ENCODE measurements at regions not wholly inside any gene's neighbourhood (a gene's known extent, or its start where the extent isn't known, plus 50 kb on each side); places are given as distances from the start of the nearest gene placed in this dataset.

GRCh38 chr3:21043139-21043538, 707.9 kb downstream of the ZNF385D start (continued):
- TF ChIP-seq EHF (CRISPR knock-in tag; IDR thresholded peaks at IDR 0.05) (no peak), MAFK (IDR thresholded peaks at IDR 0.05; ENCODE audit: partially characterized antibody) (no peak)

GRCh38 chr3:21042184-21042583, 708.8 kb downstream of the ZNF385D start:
- no peak overlapping the region for H3K27ac ChIP-seq
- ATAC-seq, result no peak
- WGBS (ENCODE audit: missing lambda C conversion rate), result 28% methylated on average over 9 of the region's 9 CpGs
- ChIA-PET POLR2A (no interaction called here), CTCF (no interaction called here)
- H3K4me3 ChIP-seq, result no peak overlapping the region
- no peaks in the 10 kb centered on the region for H3K4me1 ChIP-seq
- TF ChIP-seq CBX8 (IDR thresholded peaks at IDR 0.05) (no peak), POLR2A (IDR thresholded peaks at IDR 0.05; ENCODE audit: low read length) (no peak), NR3C1 (IDR thresholded peaks at IDR 0.05) (no peak), NFE2L2 (conservative IDR thresholded peaks at IDR 0.05; ENCODE audit: low read length) (no peak), GATA3 (IDR thresholded peaks at IDR 0.05; ENCODE audit: borderline replicate concordance) (no peak), ZSCAN20 (CRISPR knock-in tag; IDR thresholded peaks at IDR 0.05) (no peak), CBX2 (IDR thresholded peaks at IDR 0.05; ENCODE audit: borderline replicate concordance, low read depth) (no peak), REST (IDR thresholded peaks at IDR 0.05) (no peak), BHLHE40 (IDR thresholded peaks at IDR 0.05; ENCODE audit: low read depth, low read length) (no peak), HMGXB4 (CRISPR knock-in tag; IDR thresholded peaks at IDR 0.05; ENCODE audit: borderline replicate concordance) (no peak), SMC3 (IDR thresholded peaks at IDR 0.05) (no peak), HDAC2 (IDR thresholded peaks at IDR 0.05) (no peak), ZFP36 (IDR thresholded peaks at IDR 0.05; ENCODE audit: borderline replicate concordance, partially characterized antibody) (no peak), CHD2 (IDR thresholded peaks at IDR 0.05; ENCODE audit: low read length, partially characterized antibody) (no peak), FOXS1 (CRISPR knock-in tag; IDR thresholded peaks at IDR 0.05) (no peak), PBX3 (IDR thresholded peaks at IDR 0.05) (no peak)
- H3K4me2 ChIP-seq, result no peak overlapping the region
- no peak for DNase-seq (ENCODE audit: low read depth in 1 of 2, low spot score in 1 of 2)
- no peaks in the 10 kb centered on the region for H3K9me3 ChIP-seq
- FAIRE-seq, result no peak

- H3K27ac ChIP-seq, result no peak overlapping the region
- H3K9me3 ChIP-seq, result no peaks in the 10 kb centered on the region
- no peak overlapping the region for H3K4me3 ChIP-seq
- ChIA-PET CTCF (no interaction called here), POLR2A (no interaction called here)
- 0% methylated on average over 1 of the region's 1 CpG for WGBS (ENCODE audit: missing lambda C conversion rate)
- TF ChIP-seq ZC3H11A (IDR thresholded peaks at IDR 0.05) (no peak), CEBPB (IDR thresholded peaks at IDR 0.05) (no peak), MAZ (IDR thresholded peaks at IDR 0.05; ENCODE audit: borderline replicate concordance, low read depth, low read length) (no peak)
- no peak for DNase-seq (ENCODE audit: low read depth in 1 of 2, low spot score in 1 of 2)
- H3K4me1 ChIP-seq, result no peaks in the 10 kb centered on the region
- no peak for ATAC-seq
- H3K4me2 ChIP-seq, result no peak overlapping the region
- FAIRE-seq, result no peak
Observed at GRCh38 chr3:21041621-21042020, 709.4 kb downstream of the ZNF385D start.

Data from A549 (cell line).